ENCODE measurements at regions not wholly inside any gene's neighbourhood (a gene's known extent, or its start where the extent isn't known, plus 50 kb on each side); places are given as distances from the start of the nearest gene placed in this dataset.

GRCh38 chr3:87797872-87798566 lies 260.8 kb downstream of the CGGBP1 start:
- TF ChIP-seq CTCF (IDR thresholded peaks at IDR 0.05) (no peak), EP300 (IDR thresholded peaks at IDR 0.05) (no peak), POLR2A (IDR thresholded peaks at IDR 0.05) (no peak)
